CD4-positive, alpha-beta T cell treated with Interleukin-21 for 1 hour (primary cell): ENCODE measurements at regions not wholly inside any gene's neighbourhood (a gene's known extent, or its start where the extent isn't known, plus 50 kb on each side); places are given as distances from the start of the nearest gene placed in this dataset.

Experiments
- DNase-seq: peaks from one replicate; pipeline ENCODE4 v3.0.0-alpha.2; 2020

DNA sequence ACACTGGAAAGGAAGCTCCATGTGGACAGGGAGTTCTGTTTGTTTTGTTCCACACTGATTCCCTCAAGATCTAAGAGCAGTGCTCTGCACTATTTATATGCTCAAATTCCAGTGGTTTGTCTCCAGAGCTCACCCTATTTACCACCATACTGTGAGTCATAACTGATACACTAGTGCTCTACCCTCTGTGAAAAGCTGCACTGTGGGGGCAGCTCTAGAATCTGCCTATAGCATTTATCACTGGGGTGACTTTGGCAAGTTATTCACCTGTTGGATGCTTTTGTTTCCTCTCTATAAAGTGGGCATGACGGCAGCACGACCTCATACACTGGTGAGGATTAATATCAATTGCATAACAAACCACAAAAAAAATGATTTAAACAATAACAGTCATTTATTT lies 307.8 kb downstream of the NR2F1-AS1 start:
- DNase-seq = no peak

DNA sequence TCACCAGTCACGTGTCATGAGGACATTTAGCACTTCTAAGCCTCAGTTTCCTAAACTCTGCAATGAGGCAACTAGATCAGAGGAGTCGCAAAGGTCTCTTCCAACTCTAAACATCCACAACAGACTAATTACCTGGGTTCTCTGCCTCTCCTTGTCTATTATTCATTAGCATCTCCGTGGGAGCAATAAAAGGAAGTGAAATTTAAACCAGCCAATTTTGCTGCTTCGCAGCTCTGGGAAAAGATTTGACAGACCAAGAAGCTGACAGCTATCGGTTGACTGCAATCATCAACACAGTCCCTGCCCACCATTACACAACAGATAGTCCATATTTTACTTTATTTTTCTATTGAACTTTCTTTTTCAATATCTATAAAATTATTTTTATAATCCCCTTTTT lies 308.9 kb downstream of the NR2F1-AS1 start:
- no peak for DNase-seq

DNA sequence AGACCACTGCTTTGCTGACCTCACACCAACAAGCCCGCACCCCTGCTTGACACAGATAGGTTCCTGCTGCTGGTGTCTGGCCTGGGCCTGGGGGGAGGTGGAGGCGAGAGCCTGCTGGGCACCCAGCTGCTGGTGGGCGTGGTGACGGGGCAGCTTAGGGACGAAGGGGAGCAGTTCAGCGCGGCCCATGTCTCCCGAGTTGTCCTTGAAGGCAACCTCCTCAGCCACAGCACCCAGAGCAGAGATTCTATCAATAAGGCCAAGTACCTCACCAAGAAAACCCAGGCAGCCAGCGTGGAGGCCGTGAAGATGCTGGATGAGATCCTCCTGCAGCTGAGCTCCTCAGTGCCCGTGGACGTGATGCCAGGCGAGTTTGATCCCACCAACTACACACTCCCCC lies 313.3 kb downstream of the NR2F1-AS1 start:
- no peak for DNase-seq

DNA sequence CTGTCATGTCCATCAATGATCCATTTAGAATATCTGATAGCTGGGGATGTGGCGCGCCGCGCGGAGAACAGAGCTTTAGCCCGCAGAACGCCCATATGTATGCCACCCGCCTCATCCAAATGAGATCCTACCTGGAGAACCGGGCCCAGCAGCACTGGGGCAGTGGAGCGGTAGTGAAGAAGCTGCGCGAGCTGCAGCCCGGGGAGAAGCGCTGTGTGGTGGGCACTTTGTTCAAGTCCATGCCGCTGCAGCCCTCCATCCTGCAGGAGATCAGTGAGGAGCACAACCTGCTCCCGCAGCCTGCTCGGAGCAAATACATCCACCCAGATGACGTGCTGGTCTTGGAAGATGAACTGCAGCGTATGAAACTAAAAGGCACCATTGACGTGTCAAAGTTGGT lies 313.7 kb downstream of the NR2F1-AS1 start:
- DNase-seq = no peak

DNA sequence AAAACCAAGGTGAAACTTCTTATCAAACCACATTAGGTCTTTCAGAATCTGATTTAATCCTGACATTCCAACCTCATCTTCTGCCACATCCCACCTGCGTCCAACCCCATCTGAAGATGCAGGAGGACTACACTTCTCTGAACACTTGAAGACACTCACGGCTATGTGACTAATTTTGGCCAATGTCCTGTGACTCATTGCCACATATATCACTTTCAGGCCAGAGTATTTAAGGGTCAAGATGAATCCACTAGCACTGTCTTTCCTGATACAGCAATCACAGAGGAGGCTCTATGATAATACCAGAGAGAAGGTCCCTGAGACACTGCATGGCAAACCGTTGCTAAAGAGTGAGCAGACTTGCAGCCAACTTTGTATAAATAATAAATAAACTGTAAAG lies 323.4 kb downstream of the NR2F1-AS1 start:
- no peak for DNase-seq

DNA sequence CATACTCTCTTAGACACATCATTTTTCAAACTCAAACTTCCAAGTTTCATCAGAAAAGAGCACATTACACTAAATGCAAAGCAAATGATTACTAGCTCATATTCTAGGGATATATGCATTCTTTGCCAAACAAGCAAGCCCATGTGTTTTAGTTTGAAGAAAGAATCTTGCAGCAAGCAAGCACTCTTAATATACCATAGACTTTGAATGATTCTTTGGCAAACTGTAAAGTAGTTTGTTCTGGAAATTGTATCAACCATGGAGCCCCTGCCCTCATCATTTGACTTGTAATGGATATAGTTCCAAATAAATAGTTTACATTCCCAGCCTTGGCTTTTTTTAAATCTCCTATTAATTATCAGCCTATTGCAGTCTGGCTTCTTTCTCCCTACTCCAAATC lies 325.2 kb downstream of the NR2F1-AS1 start:
- no peak for DNase-seq

DNA sequence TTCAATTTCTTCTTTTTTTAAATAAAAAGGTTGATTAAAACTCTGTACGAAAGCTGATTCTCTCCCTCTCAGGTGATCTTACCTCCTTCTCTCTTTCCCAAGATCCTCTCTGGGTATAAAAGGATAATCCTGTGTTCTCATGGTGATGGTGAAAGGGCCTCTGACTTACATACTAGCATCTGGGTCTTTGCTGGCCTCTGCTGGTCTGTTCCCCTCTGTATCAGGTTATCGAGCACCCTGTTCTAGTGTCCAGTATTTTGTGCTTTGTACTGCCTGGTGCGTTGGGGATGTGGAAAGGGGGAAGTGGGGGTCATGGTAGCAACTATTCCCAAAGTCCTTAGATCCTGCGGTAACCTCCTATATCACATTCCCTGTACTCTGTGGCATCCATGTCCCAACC lies 328.9 kb downstream of the NR2F1-AS1 start:
- DNase-seq = no peak

DNA sequence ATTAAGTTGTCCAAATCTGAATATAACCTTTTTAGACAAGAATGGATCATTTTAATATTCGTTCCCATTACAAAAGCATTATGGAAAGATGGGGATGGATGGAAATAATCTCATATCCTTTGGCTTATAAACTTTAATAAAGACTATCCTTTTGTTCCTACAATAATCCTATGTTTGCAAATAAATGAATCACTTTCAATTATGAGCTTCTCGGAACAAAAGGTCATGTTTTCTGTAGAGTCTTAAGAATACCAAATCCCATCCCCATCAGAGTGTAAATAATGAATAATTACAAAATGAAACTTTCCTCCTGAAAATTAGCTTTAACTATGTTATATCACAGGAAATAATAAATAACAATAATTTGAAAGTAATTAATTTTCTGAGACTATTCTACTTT lies 329.7 kb downstream of the NR2F1-AS1 start:
- DNase-seq = no peak

DNA sequence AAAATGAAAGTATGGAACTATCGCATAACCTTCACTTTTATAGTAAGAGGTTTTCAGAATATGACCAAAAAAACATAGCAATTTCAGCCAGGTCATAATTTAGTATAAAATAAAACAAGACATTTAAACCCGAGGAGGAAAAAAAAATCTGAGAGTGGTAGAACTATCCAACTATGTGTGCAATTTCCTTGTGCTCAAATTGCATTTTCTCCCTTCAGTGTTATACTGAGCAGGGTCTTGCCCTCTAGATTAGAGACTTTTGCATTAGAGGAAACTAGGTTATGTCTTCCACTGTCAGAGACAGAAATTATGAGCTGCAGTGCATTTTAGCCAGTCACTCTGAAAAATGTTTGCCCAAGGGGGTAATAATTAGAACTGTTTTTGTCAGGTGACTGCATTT lies 330.6 kb downstream of the NR2F1-AS1 start:
- no peak for DNase-seq

DNA sequence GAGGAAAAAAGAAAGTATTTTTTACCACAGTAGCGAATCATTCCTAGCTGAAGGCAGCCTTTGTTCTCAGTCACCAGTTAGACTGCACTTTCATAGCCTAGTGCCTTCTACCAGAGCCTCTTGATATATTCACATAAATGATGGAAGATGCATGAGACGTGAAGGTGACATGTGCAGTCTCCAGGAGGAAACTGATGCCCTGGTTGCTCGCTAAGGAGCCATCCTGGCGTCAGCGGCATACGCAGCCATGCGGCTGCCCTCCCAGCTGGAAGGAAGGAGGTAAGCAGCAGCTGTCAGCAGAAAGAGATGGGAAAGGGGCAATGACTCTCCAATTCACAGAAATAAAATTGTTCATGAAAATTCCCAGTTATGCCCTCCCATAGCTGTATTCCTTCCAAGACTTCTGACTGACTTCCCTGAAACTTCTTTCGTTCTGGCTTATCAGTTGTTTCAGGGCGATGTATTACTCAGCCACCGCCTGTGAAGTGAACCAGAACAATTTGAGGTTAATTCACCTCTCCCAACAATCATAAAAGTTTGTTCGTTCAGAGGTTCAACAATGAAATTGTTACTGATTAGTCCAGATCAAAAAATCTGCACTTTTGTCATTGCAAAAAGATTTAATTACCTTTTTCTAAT lies 331.2 kb downstream of the NR2F1-AS1 start:
- no peak for DNase-seq

DNA sequence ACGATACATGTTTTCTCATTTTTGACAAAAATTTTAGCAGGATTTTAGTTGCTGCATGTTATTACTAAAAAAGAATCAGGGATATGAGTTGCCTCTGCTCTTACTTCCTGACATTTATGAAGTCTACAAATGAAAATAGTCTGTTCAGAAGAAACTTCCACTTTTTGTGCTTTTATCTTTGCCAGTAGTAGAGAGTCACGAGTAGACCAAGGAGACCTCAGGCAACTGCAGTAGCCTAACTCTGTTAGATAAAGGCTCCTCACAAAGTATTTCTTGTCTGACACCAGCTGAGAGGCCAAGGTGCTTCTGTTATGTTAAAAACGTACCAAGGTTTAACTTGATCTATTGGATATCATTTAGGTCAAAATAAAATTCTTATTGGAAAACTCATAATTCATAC lies 333.9 kb downstream of the NR2F1-AS1 start:
- no peak for DNase-seq

DNA sequence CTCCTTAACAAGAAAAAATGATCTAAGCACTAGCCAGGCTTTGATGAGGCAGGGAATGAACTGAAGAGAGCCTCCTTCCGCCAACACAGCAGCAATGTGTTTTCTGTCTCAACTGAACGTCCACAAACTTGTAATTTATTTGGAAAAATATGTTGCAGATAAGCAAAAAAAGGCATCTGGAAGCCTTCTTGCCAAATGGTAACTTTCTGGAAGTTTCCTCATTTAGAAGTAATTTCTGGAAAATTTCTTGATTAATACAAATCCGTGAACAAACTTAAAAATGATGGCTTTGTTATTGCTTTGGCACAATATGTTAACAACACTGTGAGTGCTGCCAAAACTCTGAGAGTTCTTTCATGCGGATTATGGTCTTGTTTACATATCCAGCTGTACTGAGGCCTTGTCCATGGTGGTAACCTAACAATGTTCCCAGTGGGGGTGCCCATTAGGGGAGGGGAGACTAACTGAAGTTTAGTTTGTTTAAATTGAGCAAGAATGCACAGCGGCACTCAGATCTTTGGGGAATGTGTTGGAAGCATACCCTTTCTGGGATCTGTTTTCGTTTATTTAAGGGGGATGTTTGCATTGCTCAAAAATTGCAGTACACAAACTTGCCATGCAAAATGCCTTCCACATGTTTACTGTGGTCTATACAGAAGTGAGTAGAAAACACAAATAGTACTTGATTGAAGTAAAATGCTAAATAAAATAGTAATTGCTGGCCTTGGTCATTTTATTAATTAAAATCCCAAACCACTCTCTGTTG lies 334.7 kb downstream of the NR2F1-AS1 start:
- no peak for DNase-seq

DNA sequence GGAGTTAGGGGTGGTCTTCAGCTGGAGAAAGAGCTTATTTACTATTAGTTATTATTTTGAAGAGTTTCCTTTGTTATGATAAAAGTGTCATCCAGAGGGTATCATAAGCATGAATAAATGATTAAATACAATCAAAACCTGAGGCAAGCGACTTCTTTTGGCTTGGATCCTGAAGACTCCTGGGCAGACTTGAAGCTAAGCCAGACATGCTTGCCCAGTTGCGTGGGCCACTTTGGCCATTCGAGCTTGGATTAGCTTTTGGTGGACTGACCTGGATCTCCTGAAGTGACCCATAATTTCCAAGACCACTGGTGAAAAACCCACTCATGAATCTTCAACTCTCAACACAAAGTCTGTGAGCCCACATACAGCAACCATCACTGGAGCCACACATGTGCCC lies 335.8 kb downstream of the NR2F1-AS1 start:
- no peak for DNase-seq

DNA sequence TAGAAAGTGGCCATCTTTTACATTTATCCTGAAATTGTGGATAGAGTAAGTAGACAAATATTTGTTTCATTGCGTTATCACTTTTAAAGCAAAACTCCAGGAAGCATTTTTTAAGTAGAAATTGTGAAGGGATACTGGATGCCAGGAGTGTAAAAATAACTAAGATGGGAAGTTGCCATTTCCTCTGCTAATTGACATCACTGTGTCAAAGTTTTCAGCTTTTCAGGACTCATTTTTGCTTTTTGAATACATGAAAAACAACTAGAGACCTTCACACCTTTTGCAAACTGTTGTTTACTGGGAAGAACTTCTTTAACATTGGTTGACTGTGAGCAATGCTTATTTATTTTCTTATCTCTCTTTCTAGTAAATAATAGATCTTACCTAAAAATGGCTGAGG lies 337.5 kb downstream of the NR2F1-AS1 start:
- DNase-seq = no peak

DNA sequence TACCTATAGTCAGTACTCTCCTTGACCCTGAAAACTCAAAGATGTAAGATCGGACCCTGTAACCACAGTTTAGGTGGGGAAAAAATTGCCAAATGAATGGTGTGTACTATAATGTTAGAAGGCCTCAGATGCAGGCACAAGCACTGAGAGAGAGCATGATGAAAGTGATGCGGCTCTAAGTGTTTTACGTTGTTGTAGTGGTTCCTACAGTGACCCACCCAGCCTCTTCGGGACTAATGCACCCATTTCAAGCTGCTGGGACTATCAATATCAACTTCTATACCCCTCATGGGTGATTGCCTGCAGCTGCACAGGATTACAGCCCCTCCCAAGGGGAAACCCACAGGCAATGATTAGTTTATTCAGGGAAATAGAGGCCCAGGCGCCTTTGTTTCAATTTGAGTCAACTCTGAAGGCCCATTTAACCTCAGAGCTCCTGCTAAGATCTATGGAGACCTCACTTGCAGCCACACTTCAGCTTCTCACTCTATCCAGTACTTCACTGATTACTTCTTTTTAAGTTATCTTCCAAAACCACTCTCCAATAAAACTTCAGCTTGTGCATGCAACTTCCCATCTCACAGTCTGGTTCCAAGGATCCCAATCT lies 340.7 kb downstream of the NR2F1-AS1 start:
- DNase-seq = no peak

DNA sequence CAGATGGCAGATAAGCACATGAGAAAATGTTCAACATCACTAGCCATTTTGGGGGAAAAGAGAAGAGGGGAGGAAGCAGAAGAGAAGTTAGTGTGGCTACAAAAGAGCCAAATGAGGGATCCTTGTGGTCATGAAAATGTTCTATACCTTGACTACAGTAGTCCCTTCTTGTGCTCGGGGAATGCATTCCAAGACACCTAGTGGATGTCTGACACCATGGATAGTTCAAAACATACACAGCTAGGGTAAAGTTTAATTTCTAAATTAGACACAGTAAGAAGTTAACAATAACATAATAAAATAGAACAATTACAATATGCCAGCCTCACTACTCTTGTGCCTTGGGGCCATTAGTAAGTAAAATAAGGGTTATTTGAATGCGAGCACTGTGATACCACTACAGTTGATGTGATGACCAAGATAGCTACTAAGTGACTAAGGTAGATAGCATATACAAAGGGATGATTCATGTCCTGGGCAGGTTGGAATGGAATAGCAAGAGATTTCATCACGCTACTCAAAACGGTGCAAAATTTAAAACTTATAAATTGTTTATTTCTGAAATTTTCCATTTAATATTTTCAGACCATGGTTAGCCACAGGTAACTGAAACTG lies 344.1 kb downstream of the NR2F1-AS1 start:
- no peak for DNase-seq

DNA sequence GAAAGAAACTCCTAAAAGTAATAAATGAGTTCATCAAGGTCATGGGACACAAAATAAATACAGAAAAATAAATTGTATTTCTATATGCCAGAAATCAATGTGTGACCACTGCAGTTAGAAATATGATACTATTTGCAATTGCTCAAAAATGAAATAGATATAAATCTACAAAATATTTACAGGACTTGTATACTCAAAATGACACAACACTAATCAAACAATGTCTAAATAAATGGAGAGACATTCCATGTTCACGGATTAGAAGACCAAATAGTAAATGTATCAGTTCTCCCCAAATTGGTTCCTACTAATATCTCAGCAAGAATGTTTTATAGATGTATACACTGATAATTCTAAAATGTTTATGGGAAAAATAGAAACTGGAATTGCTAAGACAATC lies 345.3 kb downstream of the NR2F1-AS1 start:
- DNase-seq = no peak

DNA sequence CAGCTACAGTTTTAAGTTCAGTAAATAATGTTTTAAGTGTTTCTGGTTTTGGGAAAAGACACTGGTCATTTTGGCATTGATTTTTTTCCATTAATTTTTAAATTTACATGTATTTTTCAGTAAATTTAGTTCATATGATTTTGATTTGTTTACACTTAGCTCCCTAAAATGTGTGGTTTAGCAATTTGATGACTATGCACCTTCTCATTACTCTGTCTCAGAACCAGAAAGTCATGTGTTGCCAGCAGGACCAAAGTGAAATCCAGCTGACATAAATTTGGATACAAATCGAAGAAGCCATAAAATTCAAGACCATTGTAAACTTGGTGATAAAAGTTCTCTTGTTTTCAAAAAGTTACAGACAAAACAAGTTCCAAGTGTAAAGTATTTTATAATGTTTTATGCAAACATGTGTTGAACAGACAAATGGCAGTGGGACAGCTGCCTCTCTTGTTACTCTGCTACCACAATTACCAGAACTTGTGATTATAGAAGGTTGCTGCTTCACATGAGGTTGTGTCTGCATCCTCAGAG lies 354.8 kb downstream of the NR2F1-AS1 start:
- DNase-seq = no peak

DNA sequence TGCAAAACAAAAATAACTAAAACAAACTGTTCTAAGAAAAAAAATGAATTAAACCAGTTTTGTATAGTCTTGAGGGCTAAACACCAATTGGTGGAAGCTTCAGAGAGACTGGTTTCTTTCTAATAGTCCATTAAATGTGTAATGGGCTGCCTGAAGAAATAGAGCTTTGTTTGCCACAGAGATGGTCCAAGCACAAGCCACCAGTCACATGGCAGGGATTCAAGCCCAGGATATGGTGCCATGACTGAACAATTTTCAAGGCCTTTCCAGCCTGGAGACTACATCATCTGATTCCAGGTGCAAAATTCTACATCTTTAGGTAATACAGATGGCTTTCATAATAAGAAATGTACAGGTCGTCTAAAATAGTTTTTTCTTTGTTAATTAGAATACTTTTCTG lies 355.3 kb downstream of the NR2F1-AS1 start:
- DNase-seq = no peak

DNA sequence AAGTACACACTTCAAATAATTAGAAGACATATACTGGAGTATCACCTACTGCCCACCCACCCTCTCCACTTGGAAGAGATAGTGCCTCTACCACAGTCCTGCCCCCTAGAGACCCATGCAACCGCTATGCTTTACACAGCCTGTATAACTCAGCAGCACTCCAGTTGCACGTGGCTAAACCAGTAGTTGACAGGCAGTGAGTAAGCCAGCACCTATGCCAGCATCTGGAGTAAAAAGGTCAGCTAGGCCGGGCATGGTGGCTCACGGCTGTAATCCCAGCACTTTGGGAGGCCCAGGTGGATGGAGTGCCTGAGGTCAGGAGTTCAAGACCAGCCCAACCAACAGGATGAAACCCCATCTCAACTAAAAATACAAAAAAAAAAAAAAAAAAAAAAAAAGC lies 356.4 kb downstream of the NR2F1-AS1 start:
- DNase-seq = no peak

DNA sequence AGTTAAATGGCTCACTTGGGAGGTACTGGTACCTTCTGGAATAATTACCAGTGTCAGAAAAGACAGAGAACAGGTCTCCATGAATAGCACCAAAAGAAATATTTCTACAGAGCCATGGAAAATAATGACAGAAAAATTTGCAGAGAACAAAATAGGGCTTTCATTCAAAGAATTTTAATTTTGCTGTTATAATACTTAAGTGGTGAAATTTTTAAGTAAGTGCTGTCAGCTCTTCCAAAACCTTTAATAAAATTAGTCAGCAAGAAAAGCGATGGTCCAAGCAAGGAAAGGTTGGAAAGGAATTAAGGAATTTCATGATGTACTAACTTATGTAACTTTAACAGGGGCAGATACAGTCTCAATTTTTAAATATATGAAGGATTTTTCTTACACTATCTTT lies 359.2 kb downstream of the NR2F1-AS1 start:
- DNase-seq = no peak

DNA sequence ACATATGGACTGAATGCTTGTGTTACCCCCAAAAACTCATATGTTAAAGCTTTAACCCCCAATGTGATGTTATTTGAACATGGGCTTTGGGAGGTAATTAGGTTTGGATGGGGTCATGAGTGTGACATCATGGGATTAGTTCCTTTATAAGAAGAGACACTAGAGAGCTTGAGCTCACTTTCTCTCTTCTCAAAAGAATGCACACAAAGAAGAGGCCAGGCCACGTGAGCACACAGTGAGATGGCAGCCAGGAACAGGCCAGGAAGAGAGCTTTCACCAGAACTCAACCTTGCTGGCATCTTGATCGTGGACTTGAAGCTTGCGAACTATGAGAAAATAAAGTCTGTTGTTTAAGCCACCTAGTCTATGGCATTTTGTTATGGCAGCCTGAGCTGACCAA lies 360.6 kb downstream of the NR2F1-AS1 start:
- DNase-seq = no peak

DNA sequence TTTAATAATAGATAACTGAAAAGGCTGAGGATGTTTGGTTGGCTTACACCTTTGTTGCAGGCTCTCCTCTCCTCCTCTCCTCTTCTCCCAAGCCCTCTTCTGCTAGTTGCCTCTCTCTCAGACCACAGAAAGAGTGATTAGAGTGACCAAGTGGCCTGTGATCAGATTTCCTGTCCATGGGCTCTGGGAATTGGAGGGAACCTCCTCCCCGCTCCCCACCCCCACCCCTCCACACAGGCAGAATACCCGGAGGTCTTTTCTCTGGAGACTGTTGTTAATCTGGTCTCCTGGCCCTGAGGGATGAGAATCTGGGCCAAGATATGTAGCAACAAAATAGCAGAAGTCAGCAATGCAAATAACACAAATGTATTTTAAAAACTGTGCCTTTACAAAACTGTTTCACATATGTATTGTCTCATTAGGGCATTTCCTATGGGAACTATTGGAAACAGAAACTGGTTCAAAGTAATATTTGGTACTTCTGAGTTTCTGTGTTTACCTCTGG lies 361.3 kb downstream of the NR2F1-AS1 start:
- DNase-seq = no peak
